Hippocampal formation (tissue), 2 donors: ENCODE measurements at regions not wholly inside any gene's neighbourhood (a gene's known extent, or its start where the extent isn't known, plus 50 kb on each side); places are given as distances from the start of the nearest gene placed in this dataset.

Experiments
- DNase-seq, 2 donors: peaks; one replicate each; lab custom pipeline; 2025; lab: John Stamatoyannopoulos, UW

GRCh38 chr17:77854759-77855745 is 103.5 kb upstream of the TNRC6C start:
- no peak for DNase-seq

GRCh38 chr17:77856551-77857305 is 101.8 kb upstream of the TNRC6C start:
- DNase-seq: no peak

- no peak for DNase-seq
Observed at GRCh38 chr17:77857306-77857555, 101.3 kb upstream of the TNRC6C start.

GRCh38 chr17:77857613-77858012 is 100.9 kb upstream of the TNRC6C start:
- DNase-seq: no peak

- DNase-seq: peak in 1 of 2 donors; percentile 19
Observed at GRCh38 chr17:77858291-77859034, 100.0 kb upstream of the TNRC6C start.

GRCh38 chr17:77859035-77859810 is 99.3 kb upstream of the TNRC6C start:
- DNase-seq: no peak

- DNase-seq: no peak
Observed at GRCh38 chr17:77861133-77861695, 97.3 kb upstream of the TNRC6C start.

GRCh38 chr17:77861981-77862645 is 96.4 kb upstream of the TNRC6C start:
- DNase-seq: no peak

GRCh38 chr17:77862890-77863813 is 95.4 kb upstream of the TNRC6C start:
- no peak for DNase-seq

- no peak for DNase-seq
Observed at GRCh38 chr17:77863814-77864161, 94.7 kb upstream of the TNRC6C start.

GRCh38 chr17:77864234-77865111 is 94.0 kb upstream of the TNRC6C start:
- DNase-seq: no peak

- DNase-seq: no peak
Observed at GRCh38 chr17:77865112-77865611, 93.3 kb upstream of the TNRC6C start.

- no peak for DNase-seq
Observed at GRCh38 chr17:77865716-77866115, 92.8 kb upstream of the TNRC6C start.

GRCh38 chr17:77867308-77867781 is 91.2 kb upstream of the TNRC6C start:
- no peak for DNase-seq

GRCh38 chr17:77867976-77868713 is 90.4 kb upstream of the TNRC6C start:
- no peak for DNase-seq

GRCh38 chr17:77869041-77869599 is 89.4 kb upstream of the TNRC6C start:
- DNase-seq: no peak

GRCh38 chr17:77869665-77870132 is 88.8 kb upstream of the TNRC6C start:
- no peak for DNase-seq
